HG03097 (cell line): ENCODE measurements at regions not wholly inside any gene's neighbourhood (a gene's known extent, or its start where the extent isn't known, plus 50 kb on each side); places are given as distances from the start of the nearest gene placed in this dataset.

Experiments used
- ATAC-seq: cut with Tn5 transposase; IDR thresholded peaks from one replicate; pipeline ENCODE4 v1.9.1; 2021; ENCODE audit not compliant: unreplicated experiment, low FRiP score

DNA sequence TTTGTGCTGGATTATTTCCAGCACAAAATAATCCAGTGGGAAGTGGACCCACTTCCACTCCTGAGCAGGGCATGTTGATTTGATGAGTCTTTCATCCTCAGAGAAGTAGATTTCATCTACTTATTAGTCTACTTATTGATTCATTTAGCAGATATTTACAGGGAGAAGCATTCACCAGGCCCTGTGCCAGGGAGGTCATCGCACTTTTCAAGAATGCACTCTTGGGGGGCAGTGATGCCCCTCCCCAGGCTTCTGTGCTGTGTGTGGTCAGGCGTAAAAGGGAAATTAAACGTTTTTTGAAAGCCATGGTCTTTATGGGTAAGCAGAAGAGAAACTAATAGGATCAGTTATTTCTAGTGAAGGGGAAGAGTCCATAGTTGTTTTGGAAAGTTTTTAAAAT, 610.7 kb upstream of the TMEM132C start:
- no peak for ATAC-seq

- ATAC-seq, result no peak
Observed at GRCh38 chr12:127657036-127657435, 609.9 kb upstream of the TMEM132C start.

DNA sequence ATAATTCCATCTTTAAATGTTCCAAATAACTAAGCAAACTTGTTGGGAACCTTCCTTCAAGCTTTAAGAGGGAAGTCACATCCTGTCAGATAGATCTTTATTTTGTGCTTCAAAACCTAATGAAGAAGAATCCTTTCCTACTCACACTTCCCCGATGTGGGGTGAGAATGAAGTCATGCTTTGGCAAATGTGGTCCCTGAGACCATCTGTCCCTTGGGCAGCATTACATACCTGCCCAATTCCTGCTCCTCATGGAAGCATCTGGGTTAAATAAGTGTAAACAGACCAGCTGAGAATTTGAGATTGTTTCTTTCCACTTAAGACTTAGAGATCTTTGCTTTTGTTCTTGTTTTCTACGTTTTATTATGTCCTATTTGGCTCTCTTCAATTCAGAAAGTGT, 606.0 kb upstream of the TMEM132C start:
- ATAC-seq, result no peak

DNA sequence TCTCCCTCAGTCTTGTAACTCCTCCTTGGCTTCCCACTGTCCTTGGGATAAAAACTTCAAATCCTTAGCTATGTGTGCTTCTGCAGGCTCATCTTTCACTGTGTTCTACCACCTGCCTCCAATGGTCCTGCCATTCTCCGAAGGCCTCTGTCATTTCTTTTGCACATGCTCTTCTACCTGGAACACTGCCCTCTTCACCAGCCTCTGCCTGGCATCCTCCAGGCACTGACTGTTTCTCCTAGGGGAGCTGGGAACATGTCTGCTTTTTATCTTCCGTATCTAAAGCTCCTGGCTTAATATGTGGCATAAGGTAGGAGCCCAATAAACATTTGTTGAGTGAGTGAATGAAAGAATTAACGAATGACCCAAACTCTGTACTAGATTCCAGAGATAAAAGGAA, 603.3 kb upstream of the TMEM132C start:
- ATAC-seq, result no peak

DNA sequence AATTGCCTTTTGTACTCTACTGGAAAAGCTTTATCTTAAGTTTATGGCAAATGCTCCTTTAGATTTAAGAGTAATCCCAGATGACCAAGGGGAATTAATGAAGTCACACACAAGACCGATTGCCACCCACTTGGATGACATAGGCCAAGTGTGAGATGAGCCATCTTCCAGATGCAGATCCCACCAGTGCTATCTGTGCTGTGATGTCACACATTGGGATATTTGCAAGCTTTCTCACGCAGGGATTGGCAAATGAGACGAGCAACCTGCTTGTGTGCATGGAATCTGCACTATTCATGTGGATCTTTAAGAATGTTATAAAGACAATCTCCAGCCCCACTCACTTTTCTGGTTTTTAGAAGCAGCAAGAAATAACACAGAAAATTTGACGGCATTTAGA, 602.1 kb upstream of the TMEM132C start:
- ATAC-seq, result no peak

- no peak for ATAC-seq
Observed at GRCh38 chr12:127667131-127667685, 599.8 kb upstream of the TMEM132C start.

DNA sequence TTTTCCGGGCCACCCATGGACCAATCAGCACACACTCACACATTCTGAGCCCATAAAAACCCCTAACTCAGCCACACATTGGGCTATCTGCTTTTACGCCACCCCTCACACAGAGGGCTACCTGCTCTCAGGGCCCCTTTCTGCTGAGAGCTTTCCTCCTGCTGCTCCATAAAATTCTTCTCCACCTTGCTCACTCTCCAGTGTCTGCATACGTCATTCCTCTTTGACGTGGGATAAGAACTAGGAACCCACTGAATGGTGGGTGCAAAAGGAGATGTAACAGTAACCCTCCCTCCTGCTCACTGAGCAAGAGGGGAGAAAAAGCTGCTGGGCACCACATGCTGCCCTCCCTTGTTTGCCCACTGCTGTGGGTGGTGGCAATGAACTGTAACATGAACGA, 596.7 kb upstream of the TMEM132C start:
- no peak for ATAC-seq

- no peak for ATAC-seq
Observed at GRCh38 chr12:127670796-127671195, 596.2 kb upstream of the TMEM132C start.

DNA sequence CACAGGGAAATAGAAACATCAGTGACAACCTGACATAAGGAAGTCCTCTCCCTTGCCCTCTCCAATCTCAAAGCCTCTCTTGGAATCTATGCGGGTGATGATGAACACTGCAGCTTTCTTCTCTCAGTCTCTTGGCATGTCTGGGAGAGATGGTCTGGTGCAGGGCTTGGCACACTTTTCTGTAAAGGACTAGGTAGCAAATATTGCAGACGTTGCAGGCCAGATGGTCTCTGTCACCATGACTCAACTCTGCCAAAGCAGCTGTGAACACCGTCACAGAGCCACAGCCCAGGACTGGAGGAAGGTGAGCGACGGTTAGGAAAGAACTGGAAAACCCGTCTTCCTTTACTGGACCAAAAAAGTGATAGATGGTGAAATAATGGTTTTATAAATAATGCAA, 591.0 kb upstream of the TMEM132C start:
- ATAC-seq, result no peak

DNA sequence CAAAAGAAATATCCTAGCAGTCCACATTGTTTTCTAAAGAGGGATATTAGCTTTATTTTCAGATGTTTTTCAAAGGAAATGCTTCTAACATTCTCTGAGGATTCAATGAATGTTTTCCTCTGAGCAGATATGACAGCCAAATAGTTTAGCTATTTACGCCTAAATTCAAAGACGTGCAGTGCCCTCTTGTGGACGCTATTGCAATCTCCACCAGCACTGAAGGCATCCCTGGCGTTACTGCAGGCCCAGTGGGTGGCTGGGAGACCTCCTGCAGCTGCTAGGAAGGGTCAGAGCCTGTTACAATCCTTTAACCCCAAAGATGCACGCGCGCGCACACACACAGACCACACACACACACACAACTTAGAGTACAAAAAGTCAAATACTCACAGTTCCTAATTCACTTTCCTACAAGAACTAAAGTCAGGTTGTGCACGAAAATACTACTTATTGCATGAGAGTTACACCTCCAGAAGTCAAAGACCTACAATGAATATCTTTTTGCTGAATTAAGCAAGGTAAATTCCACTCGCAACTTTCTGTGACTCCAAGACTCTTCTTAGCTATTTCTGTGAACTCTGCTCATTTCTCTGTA, 589.3 kb upstream of the TMEM132C start:
- no peak for ATAC-seq

DNA sequence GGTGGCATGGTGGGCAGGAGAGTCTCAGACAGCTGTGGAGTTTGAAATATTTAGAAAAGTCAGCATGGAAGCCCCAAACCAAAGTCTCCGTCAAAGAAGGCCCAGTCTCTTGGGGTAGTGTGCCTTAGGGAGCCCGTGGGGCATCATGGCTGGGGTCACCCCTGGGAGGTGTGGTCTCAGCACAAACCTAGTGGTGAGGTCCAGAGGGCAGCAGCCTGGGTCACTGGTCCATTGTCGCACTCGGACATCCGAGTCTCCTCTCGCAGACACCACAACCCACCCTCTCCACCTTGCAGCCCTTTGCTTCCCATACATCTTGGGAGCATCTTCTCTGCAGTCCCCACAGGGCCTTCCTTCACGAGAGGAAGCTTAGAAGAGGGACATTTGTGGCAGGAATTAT, 588.0 kb upstream of the TMEM132C start:
- no peak for ATAC-seq

- ATAC-seq, result no peak
Observed at GRCh38 chr12:127680516-127680915, 586.5 kb upstream of the TMEM132C start.

DNA sequence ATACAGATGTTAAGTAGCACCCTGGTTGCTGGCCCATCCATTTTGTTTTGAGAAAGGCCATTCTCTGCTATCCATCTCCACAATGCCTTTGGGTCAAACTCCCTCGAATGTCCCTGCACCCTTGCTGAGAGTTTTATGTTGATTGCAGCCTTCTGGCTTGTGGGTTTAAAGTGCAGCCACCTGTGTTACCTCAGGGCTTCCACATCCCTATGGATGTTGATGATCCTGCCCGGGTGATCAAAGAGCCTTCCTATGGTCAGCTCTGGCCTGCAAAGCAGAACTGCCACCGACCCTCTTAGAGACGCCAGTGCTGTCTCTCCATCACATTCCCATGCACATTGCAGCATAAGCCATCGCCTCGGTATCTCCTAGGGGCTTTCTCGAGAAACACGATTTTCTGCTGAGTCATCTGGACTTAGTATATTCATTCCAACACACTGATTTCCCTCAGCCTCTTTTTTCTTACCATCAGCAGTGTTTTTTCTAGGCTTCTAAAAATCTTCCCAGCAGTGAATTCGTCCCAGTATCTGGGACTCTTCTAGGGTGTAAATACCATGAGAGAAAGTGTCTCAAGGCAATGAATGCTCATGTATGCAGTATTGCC, 585.7 kb upstream of the TMEM132C start:
- ATAC-seq, result no peak

- no peak for ATAC-seq
Observed at GRCh38 chr12:127685491-127685890, 581.5 kb upstream of the TMEM132C start.

GRCh38 chr12:127685931-127686330, 581.0 kb upstream of the TMEM132C start:
- ATAC-seq, result no peak

- ATAC-seq, result no peak
Observed at GRCh38 chr12:127687181-127687580, 579.8 kb upstream of the TMEM132C start.

DNA sequence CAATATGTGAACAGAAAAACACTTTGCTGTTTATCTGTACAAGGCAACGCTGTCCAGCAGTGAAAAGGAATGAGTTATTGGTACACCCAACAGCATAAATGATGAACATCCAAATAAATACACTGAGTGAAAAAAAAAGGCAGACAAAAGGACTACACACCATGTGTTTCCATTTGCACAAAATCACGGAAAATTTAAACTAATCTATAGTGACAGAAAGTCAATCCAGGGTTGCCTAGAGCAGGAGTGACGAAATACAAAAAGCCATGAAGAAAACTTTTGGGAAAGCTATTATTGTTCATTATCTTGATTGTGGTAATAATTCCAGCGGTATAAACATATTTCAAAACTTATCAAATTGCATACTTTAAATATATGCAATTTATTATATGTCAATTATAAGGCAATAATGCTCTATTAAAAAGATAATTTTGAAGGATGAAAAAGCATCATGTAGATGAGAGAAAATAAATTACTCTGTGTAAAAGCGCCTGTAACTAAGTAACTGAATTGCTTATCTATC, 578.0 kb upstream of the TMEM132C start:
- ATAC-seq, result no peak

GRCh38 chr12:127690161-127690560, 576.8 kb upstream of the TMEM132C start:
- ATAC-seq, result no peak

DNA sequence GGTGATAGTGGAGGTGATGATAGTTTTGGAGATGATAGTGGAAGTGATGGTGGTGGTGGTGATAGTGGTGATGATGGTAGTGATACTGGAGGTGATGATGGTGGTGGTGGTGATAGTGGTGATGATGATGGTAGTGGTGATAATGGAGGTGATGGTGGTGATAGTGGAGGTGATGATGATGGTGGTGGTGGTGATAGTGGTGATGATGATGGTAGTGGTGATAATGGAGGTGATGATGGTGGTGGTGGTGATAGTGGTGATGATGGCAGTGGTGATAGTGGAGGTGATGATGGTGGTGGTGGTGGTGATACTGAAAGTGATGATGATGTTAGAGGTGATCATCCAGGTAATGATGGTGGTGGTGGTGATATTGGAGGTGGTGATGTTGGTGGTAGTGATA, 570.0 kb upstream of the TMEM132C start:
- ATAC-seq, result no peak

DNA sequence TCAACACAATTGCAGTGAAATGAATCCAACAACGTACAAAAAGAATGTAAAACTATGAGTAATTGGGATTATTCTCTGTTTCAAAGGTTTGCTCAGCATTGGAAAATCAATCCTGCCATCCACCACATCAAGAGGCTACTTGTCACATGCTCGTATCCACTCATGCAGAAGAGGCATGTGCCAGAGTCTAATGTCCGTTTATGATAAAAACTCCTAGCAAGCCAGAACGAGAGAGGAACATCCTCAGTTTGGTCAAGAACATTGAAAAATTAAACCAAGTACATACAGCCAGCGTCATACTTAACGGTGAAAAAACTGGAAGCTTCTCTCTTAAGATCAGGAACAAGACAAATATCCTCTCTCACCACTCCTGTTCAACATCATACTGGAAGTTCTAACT, 563.9 kb upstream of the TMEM132C start:
- no peak for ATAC-seq

GRCh38 chr12:127711108-127711507, 555.9 kb upstream of the TMEM132C start:
- no peak for ATAC-seq

DNA sequence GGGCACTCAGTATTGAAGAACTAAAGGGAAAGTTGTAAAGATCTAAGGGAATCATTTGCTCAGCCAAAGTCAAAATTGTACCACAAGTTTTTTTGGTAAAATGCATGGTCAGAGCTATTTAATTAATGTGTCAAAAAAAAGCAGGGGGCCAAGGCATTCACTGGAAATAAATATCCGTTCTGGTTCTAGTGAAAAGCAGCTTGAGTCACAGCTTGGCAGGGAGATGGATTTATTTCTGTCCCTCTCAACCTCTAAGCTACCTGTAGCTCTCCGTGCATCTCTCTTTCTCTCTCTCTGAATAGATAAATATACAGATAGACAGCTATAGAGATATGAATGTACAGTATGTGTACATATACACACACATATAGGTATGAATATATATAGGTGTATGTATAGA, 554.4 kb upstream of the TMEM132C start:
- no peak for ATAC-seq
